Inflammatory macrophage treated with lipopolysaccharide for 4 hours (primary cell): ENCODE measurements at regions not wholly inside any gene's neighbourhood (a gene's known extent, or its start where the extent isn't known, plus 50 kb on each side); places are given as distances from the start of the nearest gene placed in this dataset.

ENCODE experiments used
- DNase-seq: peaks from one replicate; pipeline ENCODE4 v3.0.0-alpha.2; 2020

DNA sequence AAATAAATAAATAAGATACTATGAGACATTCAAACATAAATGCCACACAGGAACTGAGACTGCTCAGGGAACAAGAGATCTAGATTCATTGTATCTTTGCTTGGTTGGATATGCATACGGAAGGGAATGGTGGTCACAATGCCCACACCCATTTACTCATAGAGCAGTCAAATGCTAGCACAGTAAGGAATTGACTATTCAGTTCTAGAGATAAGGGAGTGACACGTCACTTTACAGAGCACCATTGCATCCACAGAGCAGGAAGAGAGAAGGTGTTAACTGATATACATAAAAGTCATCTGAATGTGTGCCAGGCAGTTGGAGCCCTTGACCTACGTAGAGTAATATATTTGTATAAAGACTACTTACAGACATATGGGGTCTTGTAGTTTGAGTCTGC, 530.0 kb upstream of the NOVA1 start:
- no peak for DNase-seq

DNA sequence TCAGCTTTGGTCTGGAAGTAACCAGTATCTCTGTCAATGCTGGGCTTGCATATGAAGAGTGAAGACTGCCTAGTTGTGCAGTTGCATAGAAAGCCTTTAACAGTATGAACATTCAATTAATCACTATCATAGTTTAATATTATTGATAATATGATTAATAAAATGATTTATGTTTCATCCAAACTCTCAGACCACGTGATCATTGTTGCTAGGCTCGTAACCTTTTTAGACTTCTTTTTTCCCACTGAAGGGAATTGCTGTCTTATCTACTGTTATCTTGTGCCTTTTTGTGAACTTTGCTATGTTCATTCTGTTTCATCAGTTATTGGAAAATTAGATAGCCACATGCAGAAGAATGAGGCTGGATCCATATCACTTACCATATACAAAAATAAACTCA, 536.4 kb upstream of the NOVA1 start:
- no peak for DNase-seq

GRCh38 chr14:27145170-27145569, 547.3 kb upstream of the NOVA1 start:
- DNase-seq = no peak

DNA sequence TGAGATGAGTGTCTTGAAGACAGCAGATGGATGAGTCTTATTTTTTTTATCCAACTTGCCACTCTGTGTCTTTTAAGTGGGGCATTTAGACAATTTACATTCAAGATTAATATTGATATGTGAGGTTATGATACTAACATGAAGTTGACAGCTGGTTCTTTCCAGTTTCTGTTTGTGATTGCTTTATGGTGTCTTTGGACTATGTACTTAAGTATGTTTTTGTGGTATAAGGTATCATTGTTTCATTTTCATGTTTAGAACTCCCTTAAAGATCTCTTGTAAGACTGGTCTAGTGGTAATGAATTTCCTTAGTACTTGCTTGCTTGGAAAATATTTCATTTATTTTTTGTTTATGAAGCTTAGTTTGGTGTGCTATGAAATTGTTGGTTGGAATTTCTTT, 550.3 kb upstream of the NOVA1 start:
- no peak for DNase-seq

DNA sequence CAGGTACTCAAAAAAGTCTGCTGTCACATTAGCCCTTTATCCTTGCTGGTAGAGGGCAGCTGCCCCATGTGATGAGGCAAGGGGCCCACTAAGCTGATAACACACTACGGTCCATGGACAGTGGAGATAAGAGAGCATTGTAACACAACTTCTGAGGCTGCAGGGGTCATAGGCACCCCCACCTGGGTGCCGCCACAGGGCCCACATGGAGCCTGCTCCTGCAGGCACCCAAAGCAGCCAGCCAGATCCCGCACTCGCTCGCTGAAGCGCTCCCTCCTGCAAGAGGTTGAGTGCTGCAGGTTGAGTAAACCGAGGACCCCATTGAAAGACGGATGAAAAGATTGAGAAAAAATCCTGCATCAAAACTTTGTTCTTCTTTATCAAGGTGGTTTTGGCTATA, 566.3 kb upstream of the NOVA1 start:
- no peak for DNase-seq

GRCh38 chr14:27175489-27175888, 577.7 kb upstream of the NOVA1 start:
- no peak for DNase-seq

GRCh38 chr14:27181333-27181732, 583.5 kb upstream of the NOVA1 start:
- DNase-seq = no peak

GRCh38 chr14:27184427-27184826, 586.6 kb upstream of the NOVA1 start:
- no peak for DNase-seq

DNA sequence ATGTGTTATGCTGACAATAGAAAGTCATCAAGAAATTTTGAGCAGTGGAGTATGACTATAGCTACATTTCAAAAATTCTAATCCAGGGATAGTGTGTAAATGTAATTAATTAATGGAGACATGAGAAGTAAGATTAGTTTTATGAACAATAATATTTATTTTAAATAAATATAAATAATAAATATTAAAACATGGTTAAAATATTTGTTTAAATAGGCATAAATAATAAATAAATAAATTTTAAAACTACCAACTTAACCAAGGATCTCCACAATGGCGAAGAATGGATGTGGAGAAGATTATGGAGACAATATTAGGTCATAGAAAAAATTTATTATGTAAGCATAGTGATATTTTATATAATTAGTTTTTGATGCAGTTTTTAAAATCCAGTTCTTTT, 588.2 kb upstream of the NOVA1 start:
- no peak for DNase-seq

GRCh38 chr14:27187136-27187535, 589.3 kb upstream of the NOVA1 start:
- DNase-seq = no peak

DNA sequence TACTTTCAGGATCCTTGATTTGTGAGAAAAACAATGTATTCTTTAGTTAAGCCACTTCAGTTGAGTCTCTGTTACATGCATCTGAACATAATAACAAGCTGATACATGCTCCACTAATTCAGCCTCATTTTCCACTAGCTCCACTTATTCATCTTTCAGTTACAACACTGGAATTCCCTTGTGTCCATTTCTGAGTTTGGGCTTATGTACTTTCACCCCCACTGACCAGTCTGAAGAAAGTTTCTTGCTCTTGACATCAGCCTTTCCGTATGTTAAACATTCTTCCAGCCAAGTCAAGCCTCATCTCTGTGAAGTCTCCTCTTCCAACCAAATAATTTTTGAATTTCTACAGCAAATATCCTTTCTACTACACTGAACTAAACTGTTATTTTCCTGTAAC, 592.5 kb upstream of the NOVA1 start:
- no peak for DNase-seq

DNA sequence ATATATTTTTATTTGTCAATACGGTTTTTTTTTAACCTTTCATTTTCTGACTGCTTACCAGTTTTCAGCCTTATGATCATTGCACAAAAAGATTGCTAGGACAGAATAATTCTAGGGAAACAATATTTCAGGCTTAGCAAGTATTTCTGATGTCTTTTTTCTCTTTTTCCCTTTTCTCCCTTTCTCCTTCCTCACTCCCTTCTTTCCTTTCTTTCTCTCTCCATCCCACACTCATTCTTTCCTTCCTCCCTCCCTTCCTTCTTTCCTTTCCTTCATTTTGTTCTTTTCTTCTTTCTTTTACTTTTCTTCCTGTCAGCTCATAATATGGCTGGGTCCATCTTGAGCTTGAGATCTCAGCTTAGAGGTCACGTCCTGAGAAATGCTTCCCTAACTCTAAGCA, 601.4 kb upstream of the NOVA1 start:
- no peak for DNase-seq

- no peak for DNase-seq
Measured at GRCh38 chr14:27205036-27205435, 607.2 kb upstream of the NOVA1 start.

- no peak for DNase-seq
Measured at GRCh38 chr14:27211741-27212140, 613.9 kb upstream of the NOVA1 start.

DNA sequence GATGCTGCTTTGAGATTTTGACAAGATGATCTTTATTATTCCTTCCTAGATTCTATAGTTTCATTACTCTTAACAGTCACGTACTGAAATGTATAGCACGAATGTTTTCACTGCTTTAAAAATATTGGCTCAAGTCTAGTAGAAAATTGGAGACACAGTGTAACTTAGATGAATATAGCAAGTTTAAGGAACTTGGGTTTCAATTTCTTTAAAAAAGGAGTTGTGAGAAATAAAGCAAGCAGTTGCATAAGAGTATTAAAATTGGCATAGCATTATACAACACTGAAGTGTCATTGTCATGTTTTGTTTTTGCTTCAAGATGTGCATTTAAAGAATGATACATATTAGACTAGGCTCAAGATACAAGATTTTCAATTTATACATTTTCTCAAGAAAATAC, 624.8 kb upstream of the NOVA1 start:
- DNase-seq = no peak

DNA sequence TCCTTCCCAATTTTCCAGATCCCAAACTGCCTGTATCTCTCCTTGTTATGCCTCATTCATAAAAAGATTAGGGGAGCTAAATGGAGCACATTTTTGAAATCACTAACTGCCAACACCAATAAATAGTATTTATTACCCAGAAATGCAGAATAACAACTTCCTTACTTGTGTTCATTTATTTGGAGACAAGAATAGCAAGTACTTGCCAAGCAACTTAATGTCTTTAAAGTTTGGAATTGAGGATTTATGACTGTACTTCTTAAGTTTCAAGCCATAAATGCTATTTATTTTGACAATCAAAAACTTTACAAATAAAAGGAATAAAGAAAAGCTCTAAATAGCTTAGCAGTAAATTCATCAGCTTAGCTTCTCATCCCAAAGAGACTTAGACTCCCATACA, 626.1 kb upstream of the NOVA1 start:
- DNase-seq = no peak

DNA sequence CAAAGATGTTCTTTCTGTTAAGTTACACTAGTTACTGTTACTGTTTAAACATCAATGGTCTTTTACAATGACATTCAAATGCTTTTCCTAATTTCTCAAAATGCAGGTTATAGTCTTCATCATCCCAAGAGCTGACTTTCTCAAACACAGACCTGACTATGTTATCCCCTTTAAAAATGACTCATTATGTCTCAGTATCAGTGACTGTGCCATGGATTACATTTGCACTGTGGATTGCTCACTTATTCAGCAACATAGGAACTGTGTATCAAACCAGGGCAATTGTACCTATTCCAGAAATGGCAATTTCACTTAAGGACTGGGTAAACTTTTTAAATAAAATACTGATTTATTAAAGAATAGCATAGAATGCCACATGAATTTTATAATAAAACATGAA, 630.2 kb upstream of the NOVA1 start:
- DNase-seq = no peak

DNA sequence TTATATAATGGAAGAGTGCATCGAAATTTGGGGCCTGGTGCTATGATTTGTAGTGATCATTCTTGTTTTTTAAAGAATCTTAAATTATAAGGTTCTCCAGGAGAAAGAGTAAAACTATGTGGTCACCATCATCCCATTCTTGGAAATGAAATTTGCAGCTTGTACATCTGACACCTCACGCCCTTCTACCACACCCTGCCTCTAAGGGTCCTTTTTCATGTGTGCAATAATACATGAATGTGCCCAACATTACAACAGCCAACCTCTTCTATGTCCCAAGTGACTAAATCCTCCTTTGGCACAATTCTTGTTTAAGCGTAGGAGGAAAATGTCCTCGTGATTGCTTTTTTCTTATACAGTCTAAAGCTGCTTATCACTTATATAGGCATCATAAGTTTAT, 636.5 kb upstream of the NOVA1 start:
- DNase-seq = no peak

- no peak for DNase-seq
Measured at GRCh38 chr14:27236601-27237000, 638.8 kb upstream of the NOVA1 start.

- no peak for DNase-seq
Measured at GRCh38 chr14:27242874-27243273, 645.0 kb upstream of the NOVA1 start.

GRCh38 chr14:27243365-27243764, 645.5 kb upstream of the NOVA1 start:
- no peak for DNase-seq

DNA sequence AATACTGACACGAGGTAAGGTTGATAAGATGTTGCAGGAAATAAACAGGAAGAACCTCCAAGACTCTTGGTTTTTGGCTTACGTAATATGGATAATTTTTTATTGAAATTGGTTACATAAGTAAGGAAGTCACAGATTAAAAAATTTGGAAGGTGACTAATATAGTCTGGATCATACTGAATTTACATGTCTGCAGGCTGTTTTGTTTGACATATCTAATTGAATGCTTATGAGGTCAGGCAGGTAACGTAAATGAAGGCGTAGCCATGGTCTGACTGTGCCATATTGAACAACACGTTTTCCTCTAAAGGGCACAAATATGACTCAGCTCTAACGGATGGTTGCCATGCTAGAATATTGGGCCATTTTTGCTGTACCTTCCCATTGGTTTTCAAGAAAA, 648.1 kb upstream of the NOVA1 start:
- DNase-seq = no peak

DNA sequence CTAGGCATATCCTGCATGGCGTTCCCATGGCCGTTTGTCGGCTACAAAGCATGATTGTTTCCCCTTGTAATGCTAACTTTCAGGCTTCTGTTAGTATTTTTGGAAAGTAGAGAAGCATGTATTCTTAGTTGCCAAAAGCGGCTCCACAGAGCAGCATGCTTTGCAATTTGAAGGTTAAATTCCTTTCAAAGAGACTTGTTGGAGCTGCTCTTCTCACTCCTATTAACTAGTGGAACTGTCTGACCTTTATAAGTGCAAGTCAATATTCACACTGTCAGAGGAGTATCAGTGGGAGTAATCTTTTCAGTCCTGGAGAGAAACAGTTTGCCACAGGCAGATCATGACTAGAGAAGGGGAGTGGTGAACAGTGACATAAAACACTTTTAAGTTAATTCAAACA, 656.1 kb upstream of the NOVA1 start:
- no peak for DNase-seq

- DNase-seq = no peak
Measured at GRCh38 chr14:27256805-27257204, 659.0 kb upstream of the NOVA1 start.

DNA sequence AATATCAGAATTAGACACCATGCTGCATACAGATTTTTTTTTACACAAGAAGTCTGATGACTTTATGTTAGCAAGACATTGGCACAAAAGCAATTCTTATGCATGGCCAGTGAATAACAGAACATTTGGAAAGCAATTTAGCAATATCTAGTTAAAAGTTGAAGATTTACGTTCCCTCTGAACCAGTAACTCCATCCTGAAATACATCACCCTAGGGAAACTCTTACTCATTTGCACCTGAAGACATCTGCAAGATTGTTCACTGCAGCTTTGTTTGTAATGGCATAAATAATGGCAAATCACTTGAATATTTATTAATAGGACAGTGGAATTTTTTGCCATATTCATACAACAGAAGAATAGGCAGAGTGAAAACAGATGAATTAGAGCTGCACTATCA, 670.0 kb upstream of the NOVA1 start:
- DNase-seq = no peak

DNA sequence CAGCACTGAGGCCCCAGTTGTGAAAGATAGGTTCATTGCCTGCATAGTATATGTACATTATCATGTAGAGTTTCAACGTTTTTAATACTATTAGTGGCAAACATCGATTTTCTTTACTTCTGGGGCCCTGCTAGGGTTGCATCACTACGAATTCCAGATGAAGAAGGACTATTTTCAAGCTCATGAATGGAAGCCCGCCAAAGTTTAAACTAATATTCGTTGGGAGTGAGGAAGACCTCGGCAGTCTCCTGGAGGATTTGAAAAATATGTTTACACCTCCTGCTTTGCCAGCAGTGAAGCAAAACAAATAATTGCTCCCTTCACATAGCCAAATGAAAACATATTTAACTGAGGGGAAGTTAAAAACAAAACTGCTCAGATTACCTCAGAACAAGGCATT, 672.9 kb upstream of the NOVA1 start:
- no peak for DNase-seq
